ENCODE measurements at regions not wholly inside any gene's neighbourhood (a gene's known extent, or its start where the extent isn't known, plus 50 kb on each side); places are given as distances from the start of the nearest gene placed in this dataset.
"Not testable (repeated sequence)": the region's sequence is repeated elsewhere in the genome, so short reads cannot be mapped to it uniquely, and the experiment has no call there.

GRCh38 chr14:53367644-53368026, 214.5 kb upstream of the DDHD1 start:
- Histone ChIP-seq H3K27ac (ENCODE audit: insufficient read depth, low read length) (peak overlapping the region; percentile 57), H3K9ac (ENCODE audit: insufficient read depth, low read length) (no peak overlapping the region)

GRCh38 chr14:53365486-53366130, 212.5 kb upstream of the DDHD1 start:
- Histone ChIP-seq H3K27ac (ENCODE audit: insufficient read depth, low read length) (no peak overlapping the region), H3K9me3 (ENCODE audit: control insufficient read depth, insufficient read depth, low read depth, low read length) (no peaks in the 10 kb centered on the region), H2AFZ (ENCODE audit: low read length) (no peak overlapping the region), H3K4me1 (ENCODE audit: control insufficient read depth, extremely low read depth, insufficient read depth, low read length) (peaks cover 20% of the 10 kb centered on the region), H3K27me3 (ENCODE audit: control insufficient read depth, insufficient read depth, low read length) (no peaks in the 10 kb centered on the region), H3K9ac (ENCODE audit: insufficient read depth, low read length) (no peak overlapping the region), H3K4me2 (ENCODE audit: extremely low read depth, insufficient read depth, low read length) (no peak overlapping the region), H3K79me2 (ENCODE audit: control insufficient read depth, insufficient read depth, low read length) (no peaks in the 10 kb centered on the region), H4K20me1 (ENCODE audit: control insufficient read depth, extremely low read depth, insufficient read depth, low read length) (no peaks in the 10 kb centered on the region), H3K36me3 (ENCODE audit: control insufficient read depth, insufficient read depth, low read length) (no peaks in the 10 kb centered on the region), H3K4me3 (replicated peaks in 1 of 4; ENCODE audit: control extremely low read depth in 1 of 4, insufficient read depth in 1 of 4, low read depth in 3 of 4, low read length in 4 of 4) (no peak overlapping the region)
- peak; percentile 60 to 88 for DNase-seq (ENCODE audit: low read depth in 2 of 2)
- TF ChIP-seq CTCF (conservative IDR thresholded peaks at IDR 0.05 in 1 of 2, IDR thresholded peaks at IDR 0.05 in 1 of 2; ENCODE audit: low read depth in 1 of 2, low read length in 2 of 2) (no peak), EZH2 (IDR thresholded peaks at IDR 0.05; ENCODE audit: low read length, missing control alignments) (no peak)

More at GRCh38 chr14:53367644-53368026, 214.5 kb upstream of the DDHD1 start:
- Histone ChIP-seq H3K4me3 (replicated peaks in 1 of 4; ENCODE audit: control extremely low read depth in 1 of 4, insufficient read depth in 1 of 4, low read depth in 3 of 4, low read length in 4 of 4) (peak overlapping the region in 1 of 4 experiments; percentile 0), H3K36me3 (ENCODE audit: control insufficient read depth, insufficient read depth, low read length) (no peaks in the 10 kb centered on the region), H3K4me2 (ENCODE audit: extremely low read depth, insufficient read depth, low read length) (peak overlapping the region; percentile 69), H4K20me1 (ENCODE audit: control insufficient read depth, extremely low read depth, insufficient read depth, low read length) (no peaks in the 10 kb centered on the region), H3K4me1 (ENCODE audit: control insufficient read depth, extremely low read depth, insufficient read depth, low read length) (peaks cover 20% of the 10 kb centered on the region), H2AFZ (ENCODE audit: low read length) (no peak overlapping the region), H3K27me3 (ENCODE audit: control insufficient read depth, insufficient read depth, low read length) (no peaks in the 10 kb centered on the region), H3K79me2 (ENCODE audit: control insufficient read depth, insufficient read depth, low read length) (no peaks in the 10 kb centered on the region), H3K9me3 (ENCODE audit: control insufficient read depth, insufficient read depth, low read depth, low read length) (no peaks in the 10 kb centered on the region)
- DNase-seq (ENCODE audit: low read depth in 2 of 2), result peak; percentile 53 to 85
- TF ChIP-seq EZH2 (IDR thresholded peaks at IDR 0.05; ENCODE audit: low read length, missing control alignments), result no peak

GRCh38 chr14:53362916-53363315, 209.8 kb upstream of the DDHD1 start:
- not testable (repeated sequence) for H3K36me3 ChIP-seq (ENCODE audit: control insufficient read depth, insufficient read depth, low read length); H3K27me3 ChIP-seq (ENCODE audit: control insufficient read depth, insufficient read depth, low read length); H3K9ac ChIP-seq (ENCODE audit: insufficient read depth, low read length); H3K9me3 ChIP-seq (ENCODE audit: control insufficient read depth, insufficient read depth, low read depth, low read length); H3K79me2 ChIP-seq (ENCODE audit: control insufficient read depth, insufficient read depth, low read length); H3K4me2 ChIP-seq (ENCODE audit: extremely low read depth, insufficient read depth, low read length); H2AFZ ChIP-seq (ENCODE audit: low read length); H4K20me1 ChIP-seq (ENCODE audit: control insufficient read depth, extremely low read depth, insufficient read depth, low read length); H3K27ac ChIP-seq (ENCODE audit: insufficient read depth, low read length); H3K4me3 ChIP-seq (replicated peaks in 1 of 4; ENCODE audit: control extremely low read depth in 1 of 4, insufficient read depth in 1 of 4, low read depth in 3 of 4, low read length in 4 of 4)
- DNase-seq (ENCODE audit: low read depth in 2 of 2), result peak; percentile 22 to 74
- peaks cover 14% of the 10 kb centered on the region for H3K4me1 ChIP-seq (ENCODE audit: control insufficient read depth, extremely low read depth, insufficient read depth, low read length)

GRCh38 chr14:53360829-53361228, 207.7 kb upstream of the DDHD1 start:
- TF ChIP-seq CTCF (conservative IDR thresholded peaks at IDR 0.05 in 1 of 2, IDR thresholded peaks at IDR 0.05 in 1 of 2; ENCODE audit: low read depth in 1 of 2, low read length in 2 of 2), result no peak
- TF ChIP-seq EZH2 (IDR thresholded peaks at IDR 0.05; ENCODE audit: low read length, missing control alignments), result no peak
- no peak overlapping the region for H3K9ac ChIP-seq (ENCODE audit: insufficient read depth, low read length)
- H3K9me3 ChIP-seq (ENCODE audit: control insufficient read depth, insufficient read depth, low read depth, low read length), result no peaks in the 10 kb centered on the region
- H3K4me2 ChIP-seq (ENCODE audit: extremely low read depth, insufficient read depth, low read length), result no peak overlapping the region
- H3K36me3 ChIP-seq (ENCODE audit: control insufficient read depth, insufficient read depth, low read length), result no peaks in the 10 kb centered on the region
- no peak for DNase-seq (ENCODE audit: low read depth in 2 of 2)
- H3K4me1 ChIP-seq (ENCODE audit: control insufficient read depth, extremely low read depth, insufficient read depth, low read length), result peaks cover 4% of the 10 kb centered on the region
- H3K27ac ChIP-seq (ENCODE audit: insufficient read depth, low read length), result no peak overlapping the region
- H2AFZ ChIP-seq (ENCODE audit: low read length), result no peak overlapping the region
- no peak overlapping the region for H3K4me3 ChIP-seq (replicated peaks in 1 of 4; ENCODE audit: control extremely low read depth in 1 of 4, insufficient read depth in 1 of 4, low read depth in 3 of 4, low read length in 4 of 4)
- H4K20me1 ChIP-seq (ENCODE audit: control insufficient read depth, extremely low read depth, insufficient read depth, low read length), result no peaks in the 10 kb centered on the region
- H3K79me2 ChIP-seq (ENCODE audit: control insufficient read depth, insufficient read depth, low read length), result no peaks in the 10 kb centered on the region
- no peaks in the 10 kb centered on the region for H3K27me3 ChIP-seq (ENCODE audit: control insufficient read depth, insufficient read depth, low read length)

Measured in fibroblast of lung (primary cell).